ENCODE measurements at regions not wholly inside any gene's neighbourhood (a gene's known extent, or its start where the extent isn't known, plus 50 kb on each side); places are given as distances from the start of the nearest gene placed in this dataset.

GRCh38 chr10:4678951-4679671 is 146.9 kb upstream of the AKR1E2 start:
- Histone ChIP-seq H3K9me3 (ENCODE audit: control insufficient read depth, insufficient read depth, low read depth, low read length) (peaks cover 32% of the 10 kb centered on the region; the same call in 1 of the 2 replicates), H3K27ac (ENCODE audit: low read length) (peak overlapping the region; percentile 100), H3K4me3 (ENCODE audit: low read depth in 2 of 2, low read length in 2 of 2) (no peak overlapping the region), H3K4me1 (ENCODE audit: control insufficient read depth, insufficient read depth, low read length) (peaks cover 8% of the 10 kb centered on the region), H3K36me3 (ENCODE audit: control insufficient read depth, insufficient read depth, low read length) (no peaks in the 10 kb centered on the region), H3K27me3 (ENCODE audit: control insufficient read depth, insufficient read depth, low read length) (no peaks in the 10 kb centered on the region)
- ChIA-PET CTCF (no interaction called here), POLR2A (interaction anchor here (0.8 to 0.9 kb wide), 2 partner anchors 13 to 25 kb away, joined by 3 to 5 read pairs; no protein-coding TSS in a partner anchor)
- no TSS peak for BruUV-seq (replicated peaks)
- in situ Hi-C loops (cut with HindIII; ENCODE audit: low pct_unique_long_range_greater_than_20kb, low sequenced_read_pairs) (no loop called here), intact Hi-C loops (cut with micrococcal nuclease; ENCODE audit: unreplicated experiment) (loop anchor here (5.0 kb wide), 1 partner anchor 88 kb away; no protein-coding TSS in a partner anchor)
- DNase-seq (ENCODE audit: low read depth, low spot score), result no peak
- no peak for TF ChIP-seq TCF7L2 (IDR thresholded peaks at IDR 0.05; ENCODE audit: low read depth, low read length)
- TF ChIP-seq POLR2AphosphoS5 (IDR thresholded peaks at IDR 0.05; ENCODE audit: low read depth, low read length), result no peak
- TF ChIP-seq REST (IDR thresholded peaks at IDR 0.05; ENCODE audit: insufficient read depth in 1 of 2, low read depth in 2 of 2, low read length in 1 of 2), result no peak
- no peak for TF ChIP-seq SIN3A (IDR thresholded peaks at IDR 0.05; ENCODE audit: borderline replicate concordance, insufficient read depth, low read depth, low read length)
- TF ChIP-seq CTCF (IDR thresholded peaks at IDR 0.05), result no peak
- no peak for ATAC-seq

GRCh38 chr10:4678023-4678950 is 147.7 kb upstream of the AKR1E2 start:
- H3K4me3 ChIP-seq (ENCODE audit: low read depth in 2 of 2, low read length in 2 of 2), result no peak overlapping the region
- in situ Hi-C loops (cut with HindIII; ENCODE audit: low pct_unique_long_range_greater_than_20kb, low sequenced_read_pairs), result no loop called here
- peaks cover 33% of the 10 kb centered on the region; the same call in 1 of the 2 replicates for H3K9me3 ChIP-seq (ENCODE audit: control insufficient read depth, insufficient read depth, low read depth, low read length)
- ATAC-seq (peak; percentile 98), DNase-seq (ENCODE audit: low read depth, low spot score) (peak; percentile 87)
- BruUV-seq (replicated peaks), result no TSS peak
- POLR2A ChIA-PET, result interaction anchor here (0.7 to 0.9 kb wide), 3 partner anchors 13 to 382 kb away, joined by 3 to 11 read pairs (median 5); no protein-coding TSS in a partner anchor
- TF ChIP-seq REST (IDR thresholded peaks at IDR 0.05; ENCODE audit: insufficient read depth in 1 of 2, low read depth in 2 of 2, low read length in 1 of 2), result peak in 1 of 2 experiments; percentile 16; a peak in 1 of 4 replicates
- TF ChIP-seq POLR2AphosphoS5 (IDR thresholded peaks at IDR 0.05; ENCODE audit: low read depth, low read length), result peak; percentile 78
- TF ChIP-seq SIN3A (IDR thresholded peaks at IDR 0.05; ENCODE audit: borderline replicate concordance, insufficient read depth, low read depth, low read length), result no peak
- peak; percentile 98 for TF ChIP-seq TCF7L2 (IDR thresholded peaks at IDR 0.05; ENCODE audit: low read depth, low read length)
- no peak for TF ChIP-seq CTCF (IDR thresholded peaks at IDR 0.05)
- H3K4me1 ChIP-seq (ENCODE audit: control insufficient read depth, insufficient read depth, low read length), result peaks cover 8% of the 10 kb centered on the region
- intact Hi-C loops (cut with micrococcal nuclease; ENCODE audit: unreplicated experiment), result loop anchor here (5.0 kb wide), 1 partner anchor 89 kb away; no protein-coding TSS in a partner anchor
- H3K27me3 ChIP-seq (ENCODE audit: control insufficient read depth, insufficient read depth, low read length), result no peaks in the 10 kb centered on the region
- CTCF ChIA-PET, result no interaction called here
- no peaks in the 10 kb centered on the region for H3K36me3 ChIP-seq (ENCODE audit: control insufficient read depth, insufficient read depth, low read length)
- peak overlapping the region; percentile 100 for H3K27ac ChIP-seq (ENCODE audit: low read length)

All from Panc1 (cell line).